GM15510 (cell line): ENCODE measurements at regions not wholly inside any gene's neighbourhood (a gene's known extent, or its start where the extent isn't known, plus 50 kb on each side); places are given as distances from the start of the nearest gene placed in this dataset.

Experiments used
- POLR2A ChIP-seq: IDR thresholded peaks from 3 replicates; pipeline ENCODE4 v1.6.1; 2011; ENCODE audit warnings: borderline replicate concordance; ENCODE audit not compliant: insufficient read length; ENCODE audit errors: extremely low read depth

GRCh38 chr3:72018343-72018984 is 233.5 kb upstream of the PROK2 start:
- no peak for TF ChIP-seq POLR2A

- no peak for TF ChIP-seq POLR2A
Observed at GRCh38 chr3:72017935-72018334, 233.0 kb upstream of the PROK2 start.

DNA sequence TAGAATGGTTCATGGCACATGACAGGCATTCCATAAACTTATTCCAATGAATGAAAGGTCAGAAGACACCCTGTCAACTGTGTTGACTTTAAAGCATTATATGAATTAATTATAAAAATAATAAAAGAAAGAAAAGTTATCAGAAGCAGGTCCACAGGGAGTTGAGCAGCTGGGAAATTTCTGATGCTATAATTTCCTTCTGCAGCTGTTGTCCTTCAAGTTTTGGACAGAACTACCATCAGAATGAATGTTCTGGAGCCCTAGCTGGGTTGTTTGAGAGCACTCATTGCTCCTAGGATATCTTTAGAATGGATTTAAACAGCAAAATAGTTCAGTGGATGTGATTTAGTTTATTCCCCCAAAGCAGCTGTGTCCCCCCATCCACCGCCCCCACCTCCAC is 232.4 kb upstream of the PROK2 start:
- no peak for TF ChIP-seq POLR2A

DNA sequence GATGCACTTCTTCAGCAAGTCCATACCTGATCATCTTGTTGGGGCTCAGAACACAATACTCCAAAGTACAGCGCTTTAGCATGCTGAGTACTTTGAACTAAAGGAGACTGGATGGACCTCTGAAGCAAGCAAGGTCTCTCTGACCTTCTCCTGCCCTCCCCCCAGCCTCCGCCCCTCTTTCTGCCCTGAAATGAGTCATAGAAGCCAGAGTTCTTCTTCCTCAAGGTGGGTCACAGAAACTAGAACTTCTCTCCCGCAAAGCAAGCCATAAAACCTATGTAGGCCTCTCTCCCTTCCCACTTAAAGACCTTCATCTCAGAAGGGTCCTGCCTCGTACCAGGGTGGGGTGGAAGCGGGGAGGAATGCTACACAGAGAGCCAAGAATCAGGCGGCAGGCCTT is 230.5 kb upstream of the PROK2 start:
- no peak for TF ChIP-seq POLR2A

GRCh38 chr3:72013084-72013483 is 228.1 kb upstream of the PROK2 start:
- no peak for TF ChIP-seq POLR2A

DNA sequence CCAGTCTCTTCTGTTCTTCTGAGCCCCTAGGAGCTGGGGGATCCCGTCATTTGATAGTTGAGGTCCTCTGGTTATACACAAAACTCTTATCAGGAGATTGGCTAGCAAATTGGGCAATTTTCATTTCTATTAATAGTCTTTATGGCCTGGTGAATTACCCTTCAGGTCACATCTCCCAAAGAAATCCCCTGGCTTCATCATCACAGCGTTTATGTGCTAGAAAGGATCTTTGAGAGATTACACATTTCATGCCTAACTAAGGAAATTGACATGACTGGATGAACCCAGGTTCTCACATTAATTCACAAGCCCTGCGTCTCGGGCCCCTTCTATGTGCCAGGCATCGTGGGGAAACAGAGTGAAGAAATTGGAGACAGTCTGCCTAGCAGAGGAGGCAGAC is 227.4 kb upstream of the PROK2 start:
- no peak for TF ChIP-seq POLR2A

DNA sequence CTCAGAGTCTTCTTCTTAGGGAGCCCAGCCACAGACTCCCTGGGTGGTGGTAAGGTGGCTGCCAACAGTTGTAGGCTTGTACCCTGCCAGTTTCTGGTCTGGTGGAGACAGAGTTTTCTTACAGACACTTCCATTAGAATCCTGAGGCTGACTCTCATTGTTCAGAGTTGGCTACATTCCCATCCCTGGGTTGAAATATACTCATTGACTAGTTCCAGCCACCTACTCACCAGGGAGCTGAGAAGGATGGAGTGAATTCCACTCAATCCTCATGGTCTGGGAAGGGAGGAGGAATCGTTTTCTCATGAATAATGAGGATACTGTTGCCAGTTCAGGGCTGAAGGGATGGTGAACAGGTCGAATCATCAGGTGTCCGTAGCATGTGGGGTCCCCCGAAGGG is 226.5 kb upstream of the PROK2 start:
- TF ChIP-seq POLR2A = no peak

DNA sequence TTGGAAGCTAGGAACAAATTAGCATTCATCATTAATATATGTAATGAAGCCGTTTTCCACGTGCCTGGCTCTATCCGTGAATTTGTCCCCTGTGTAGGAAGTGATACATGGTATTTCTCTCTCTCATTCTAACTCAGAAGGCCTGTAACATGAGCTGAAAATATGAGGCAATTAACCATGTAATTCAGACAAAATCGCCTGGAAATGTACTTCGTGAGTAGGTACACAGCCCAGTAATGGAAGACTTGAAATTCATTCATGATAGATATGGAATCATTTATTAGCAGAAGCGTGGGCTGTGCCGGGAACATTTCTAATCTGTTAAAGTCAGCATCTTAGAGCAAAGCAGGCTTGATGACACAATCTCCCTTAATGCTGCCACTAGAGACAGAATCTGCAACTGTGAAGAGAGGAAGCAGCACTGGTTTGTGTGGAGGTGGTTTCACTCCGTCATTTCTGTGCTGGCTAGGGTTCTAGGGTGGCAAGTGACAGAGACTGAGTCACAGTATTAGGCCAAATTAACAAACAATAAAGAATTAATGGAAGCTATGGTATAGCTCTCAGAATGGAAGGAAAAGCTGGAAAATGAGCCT is 225.0 kb upstream of the PROK2 start:
- no peak for TF ChIP-seq POLR2A

GRCh38 chr3:72008226-72008996 is 223.5 kb upstream of the PROK2 start:
- no peak for TF ChIP-seq POLR2A

- TF ChIP-seq POLR2A = no peak
Observed at GRCh38 chr3:72006631-72007556, 221.9 kb upstream of the PROK2 start.

DNA sequence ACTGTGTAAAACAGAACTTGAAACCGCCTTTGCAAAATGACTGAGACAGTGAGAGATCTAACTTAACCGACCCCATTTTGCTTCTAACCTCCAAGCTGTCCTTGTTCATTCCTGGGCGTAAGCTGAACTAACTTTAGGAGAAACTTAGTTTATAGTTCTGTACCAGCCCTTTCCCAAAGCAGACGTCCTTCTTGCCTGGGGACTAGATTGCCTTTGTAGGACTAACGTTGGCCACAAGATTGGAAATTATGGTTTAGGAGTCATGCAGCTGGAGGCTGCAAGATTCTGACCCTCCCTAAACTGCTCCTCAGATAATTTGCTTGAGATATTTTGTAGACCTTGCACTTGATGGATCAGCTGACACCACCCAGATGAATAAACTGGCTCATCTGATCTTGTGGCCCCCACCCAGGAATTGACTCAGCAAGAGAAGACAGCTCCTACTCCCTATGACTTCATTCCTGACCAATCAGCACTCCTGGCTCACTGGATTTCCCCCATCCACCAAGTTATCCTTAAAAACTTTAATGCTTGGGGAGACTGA is 219.9 kb upstream of the PROK2 start:
- no peak for TF ChIP-seq POLR2A

- TF ChIP-seq POLR2A = no peak
Observed at GRCh38 chr3:72003936-72004335, 219.0 kb upstream of the PROK2 start.

DNA sequence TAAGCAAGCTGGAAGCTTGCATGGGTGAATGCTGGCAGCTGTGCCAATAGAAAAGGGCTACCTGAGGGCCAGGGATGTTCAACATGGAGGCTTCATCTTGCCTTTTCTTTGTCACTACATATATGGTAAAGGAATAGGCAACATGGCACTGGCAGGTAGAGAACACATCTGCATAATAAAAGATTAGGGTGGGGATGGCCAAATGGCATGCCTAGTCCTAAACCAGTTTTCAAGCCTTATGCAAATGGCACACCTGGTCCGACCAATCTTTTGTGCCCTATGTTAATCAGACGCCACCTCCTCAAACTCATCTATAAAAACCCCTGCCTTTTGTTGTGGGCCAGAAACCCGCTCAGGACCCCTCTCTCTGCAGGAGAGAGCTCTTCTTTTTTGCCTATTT is 216.8 kb upstream of the PROK2 start:
- no peak for TF ChIP-seq POLR2A

DNA sequence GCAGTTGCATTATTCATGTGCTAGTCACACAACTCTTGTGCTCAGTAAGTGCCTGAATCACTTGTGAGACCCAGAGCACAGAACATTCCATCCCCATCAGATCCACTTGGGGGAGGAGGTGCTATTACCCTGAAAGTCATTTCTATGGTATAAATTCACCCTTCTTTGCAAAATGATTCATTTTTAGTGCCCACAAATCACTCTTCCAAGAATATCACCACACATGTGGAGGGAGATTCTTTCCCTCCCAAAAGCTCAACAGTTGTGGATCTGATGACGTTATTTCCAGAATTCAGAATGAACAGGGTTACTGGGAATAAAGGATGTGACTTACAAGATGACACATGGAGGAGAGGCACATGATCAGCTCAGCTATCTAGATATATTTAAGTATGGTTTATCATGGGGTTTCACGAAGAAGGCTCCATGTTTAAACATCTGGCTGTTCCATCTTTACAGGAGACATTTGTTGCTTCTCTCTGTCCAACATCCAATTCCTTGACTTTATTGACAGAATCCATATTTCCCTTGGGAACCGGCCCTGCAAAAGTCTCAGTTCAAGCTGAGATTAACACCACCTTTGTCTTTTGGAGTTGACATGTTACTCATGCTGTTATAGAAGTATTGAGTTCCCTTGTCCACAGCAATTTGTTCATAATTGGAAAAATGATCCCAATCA is 214.2 kb upstream of the PROK2 start:
- no peak for TF ChIP-seq POLR2A
